WTC11 (cell line): ENCODE measurements at regions not wholly inside any gene's neighbourhood (a gene's known extent, or its start where the extent isn't known, plus 50 kb on each side); places are given as distances from the start of the nearest gene placed in this dataset.

Source experiments
- ATAC-seq: fragments of 200-7000 bp; cut with Tn5 transposase; 2 replicates; pipeline ENCODE4 v1.10.0; 2021; ENCODE audit warnings: mild to moderate bottlenecking, moderate library complexity
- CTCF ChIA-PET: fragments of 300-600 bp; sonication (Branson Sonifier 250); formaldehyde crosslinking; loops from one replicate; lab custom pipeline; 2021; ENCODE audit warnings: antibody characterized with exemption; lab: Charles Lee
- POLR2A ChIA-PET: fragments of 350-600 bp; sonication (Branson Sonifier 250); formaldehyde crosslinking; loops from one replicate; lab custom pipeline; 2021; ENCODE audit warnings: antibody characterized with exemption; lab: Charles Lee
- DNase-seq: peaks from one replicate; pipeline ENCODE4 v3.0.0; 2021; ENCODE audit warnings: low spot score
- H3K27ac Mint-ChIP-seq: 2 replicates; pipeline ENCODE4 v1.8.0; 2021; ENCODE audit warnings: mixed read lengths
- H3K27me3 Mint-ChIP-seq: 2 replicates; pipeline ENCODE4 v1.8.0; 2021; ENCODE audit warnings: low read depth, mild to moderate bottlenecking, moderate library complexity, mixed read lengths
- H3K36me3 Mint-ChIP-seq: 2 replicates; pipeline ENCODE4 v1.8.0; 2021; ENCODE audit warnings: mixed read lengths
- H3K4me1 Mint-ChIP-seq: 2 replicates; pipeline ENCODE4 v1.8.0; 2022; ENCODE audit warnings: mixed read lengths
- H3K4me3 Mint-ChIP-seq: 2 replicates; pipeline ENCODE4 v1.8.0; 2021; ENCODE audit warnings: mild to moderate bottlenecking, moderate library complexity, mixed read lengths
- H3K9me3 Mint-ChIP-seq: 2 replicates; pipeline ENCODE4 v1.8.0; 2021; ENCODE audit warnings: mixed read lengths
- ATF3 ChIP-seq: sonication (generic); formaldehyde crosslinking; conservative IDR thresholded peaks from 2 replicates; pipeline ENCODE4 v1.8.1; 2022; ENCODE audit warnings: mild to moderate bottlenecking, missing genetic modification reagents
- CBFB ChIP-seq: sonication (generic); formaldehyde crosslinking; IDR thresholded peaks from 2 replicates; pipeline ENCODE4 v1.8.1; 2022; ENCODE audit warnings: mild to moderate bottlenecking, low read depth, missing genetic modification reagents
- FOXJ3 ChIP-seq: sonication (generic); formaldehyde crosslinking; IDR thresholded peaks from 2 replicates; pipeline ENCODE4 v1.9.0; 2021; ENCODE audit warnings: missing genetic modification reagents, mild to moderate bottlenecking, borderline replicate concordance
- JUN ChIP-seq: sonication (generic); formaldehyde crosslinking; IDR thresholded peaks from 2 replicates; pipeline ENCODE4 v1.8.0; 2023; ENCODE audit warnings: mild to moderate bottlenecking, missing genetic modification reagents
- NR2C2 ChIP-seq: sonication (generic); formaldehyde crosslinking; IDR thresholded peaks from 2 replicates; pipeline ENCODE4 v1.8.0; 2022; ENCODE audit warnings: mild to moderate bottlenecking, missing genetic modification reagents
- OVOL2 ChIP-seq: fragments of 250-450 bp; sonication (Bioruptor Pico); IDR thresholded peaks from 2 replicates; pipeline ENCODE4 v1.9.0; 2021; ENCODE audit warnings: mild to moderate bottlenecking, borderline replicate concordance
- SMAD3 ChIP-seq: sonication (generic); formaldehyde crosslinking; IDR thresholded peaks from 2 replicates; pipeline ENCODE4 v1.8.0; 2022; ENCODE audit warnings: missing genetic modification reagents, mild to moderate bottlenecking, borderline replicate concordance
- SOX15 ChIP-seq: fragments of 250-450 bp; sonication (Bioruptor Pico); IDR thresholded peaks from 2 replicates; pipeline ENCODE4 v1.9.0; 2021; ENCODE audit warnings: mild to moderate bottlenecking
- TCF7 ChIP-seq: sonication (generic); formaldehyde crosslinking; IDR thresholded peaks from 2 replicates; pipeline ENCODE4 v1.8.0; 2022; ENCODE audit warnings: mild to moderate bottlenecking, low read depth, missing genetic modification reagents, moderate library complexity
- ZNF138 ChIP-seq: sonication (generic); formaldehyde crosslinking; conservative IDR thresholded peaks from 2 replicates; pipeline ENCODE4 v1.8.1; 2022; ENCODE audit warnings: mild to moderate bottlenecking, moderate library complexity, missing genetic modification reagents
- ZNF263 ChIP-seq: sonication (generic); formaldehyde crosslinking; IDR thresholded peaks from 2 replicates; pipeline ENCODE4 v1.8.1; 2022; ENCODE audit warnings: low read depth, mild to moderate bottlenecking, moderate library complexity, missing genetic modification reagents
- ZNF416 ChIP-seq: fragments of 250-450 bp; sonication (Bioruptor Pico); IDR thresholded peaks from 2 replicates; pipeline ENCODE4 v1.9.0; 2021; ENCODE audit warnings: mild to moderate bottlenecking, inconsistent platforms
- ZNF532 ChIP-seq: fragments of 250-450 bp; sonication (Bioruptor Pico); IDR thresholded peaks from 2 replicates; pipeline ENCODE4 v1.9.0; 2021; ENCODE audit warnings: mild to moderate bottlenecking, borderline replicate concordance
- TF ChIP-seq, protein P1 (sequence below): sonication (generic); formaldehyde crosslinking; IDR thresholded peaks from 2 replicates; pipeline ENCODE4 v1.8.0; 2022; ENCODE audit warnings: mild to moderate bottlenecking, missing genetic modification reagents
- TF ChIP-seq, protein P2 (sequence below): sonication (generic); formaldehyde crosslinking; IDR thresholded peaks from 2 replicates; pipeline ENCODE4 v1.8.1; 2023; ENCODE audit warnings: mild to moderate bottlenecking, missing genetic modification reagents, moderate library complexity
- TF ChIP-seq, protein P3 (sequence below): sonication (generic); formaldehyde crosslinking; IDR thresholded peaks from 2 replicates; pipeline ENCODE4 v1.8.1; 2023; ENCODE audit warnings: mild to moderate bottlenecking, missing genetic modification reagents, moderate library complexity
- TF ChIP-seq, protein P4 (sequence below): sonication (generic); formaldehyde crosslinking; IDR thresholded peaks from 2 replicates; pipeline ENCODE4 v1.8.1; 2022; ENCODE audit warnings: low read depth, mild to moderate bottlenecking, moderate library complexity, missing genetic modification reagents, borderline replicate concordance
- TF ChIP-seq, protein P5 (sequence below): sonication (generic); formaldehyde crosslinking; IDR thresholded peaks from 2 replicates; pipeline ENCODE4 v1.8.1; 2022; ENCODE audit warnings: low read depth, missing genetic modification reagents, borderline replicate concordance

DNA sequence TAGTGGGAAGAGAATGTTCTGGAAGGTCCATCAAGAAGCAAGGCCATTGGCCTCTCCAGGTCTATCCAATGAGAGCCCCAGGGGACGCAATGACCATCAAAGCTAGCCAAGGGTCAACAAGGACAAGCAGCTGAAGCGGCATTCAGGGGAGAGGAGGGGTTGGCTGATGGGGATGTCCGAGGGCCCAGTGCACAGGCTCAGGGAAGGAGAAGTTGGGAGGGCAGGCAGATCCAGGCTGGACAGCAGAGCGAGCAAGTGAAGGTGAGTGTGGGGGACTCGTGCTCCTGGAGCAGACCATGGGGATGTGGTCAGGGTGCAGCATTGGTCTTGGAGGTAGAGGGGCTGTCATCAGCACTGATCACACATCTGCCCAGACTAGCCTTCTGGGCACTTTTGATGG, 275.4 kb upstream of the TCERG1L start:
- Mint-ChIP-seq H3K36me3 (peaks cover 39% of the 10 kb centered on the region), H3K27ac (no peak overlapping the region), H3K4me3 (no peak overlapping the region), H3K9me3 (peaks cover 50% of the 10 kb centered on the region), H3K27me3 (peaks cover 2% of the 10 kb centered on the region), H3K4me1 (no peaks in the 10 kb centered on the region)
- DNase-seq = no peak
- POLR2A ChIA-PET = no interaction called here
- ATAC-seq = no peak
- CTCF ChIA-PET = no interaction called here
- TF ChIP-seq, protein P1, sequence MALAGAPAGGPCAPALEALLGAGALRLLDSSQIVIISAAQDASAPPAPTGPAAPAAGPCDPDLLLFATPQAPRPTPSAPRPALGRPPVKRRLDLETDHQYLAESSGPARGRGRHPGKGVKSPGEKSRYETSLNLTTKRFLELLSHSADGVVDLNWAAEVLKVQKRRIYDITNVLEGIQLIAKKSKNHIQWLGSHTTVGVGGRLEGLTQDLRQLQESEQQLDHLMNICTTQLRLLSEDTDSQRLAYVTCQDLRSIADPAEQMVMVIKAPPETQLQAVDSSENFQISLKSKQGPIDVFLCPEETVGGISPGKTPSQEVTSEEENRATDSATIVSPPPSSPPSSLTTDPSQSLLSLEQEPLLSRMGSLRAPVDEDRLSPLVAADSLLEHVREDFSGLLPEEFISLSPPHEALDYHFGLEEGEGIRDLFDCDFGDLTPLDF (CRISPR knock-in tag) = no peak
- TF ChIP-seq, protein P2, sequence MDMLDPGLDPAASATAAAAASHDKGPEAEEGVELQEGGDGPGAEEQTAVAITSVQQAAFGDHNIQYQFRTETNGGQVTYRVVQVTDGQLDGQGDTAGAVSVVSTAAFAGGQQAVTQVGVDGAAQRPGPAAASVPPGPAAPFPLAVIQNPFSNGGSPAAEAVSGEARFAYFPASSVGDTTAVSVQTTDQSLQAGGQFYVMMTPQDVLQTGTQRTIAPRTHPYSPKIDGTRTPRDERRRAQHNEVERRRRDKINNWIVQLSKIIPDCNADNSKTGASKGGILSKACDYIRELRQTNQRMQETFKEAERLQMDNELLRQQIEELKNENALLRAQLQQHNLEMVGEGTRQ (CRISPR knock-in tag) = no peak
- TF ChIP-seq, protein P3, sequence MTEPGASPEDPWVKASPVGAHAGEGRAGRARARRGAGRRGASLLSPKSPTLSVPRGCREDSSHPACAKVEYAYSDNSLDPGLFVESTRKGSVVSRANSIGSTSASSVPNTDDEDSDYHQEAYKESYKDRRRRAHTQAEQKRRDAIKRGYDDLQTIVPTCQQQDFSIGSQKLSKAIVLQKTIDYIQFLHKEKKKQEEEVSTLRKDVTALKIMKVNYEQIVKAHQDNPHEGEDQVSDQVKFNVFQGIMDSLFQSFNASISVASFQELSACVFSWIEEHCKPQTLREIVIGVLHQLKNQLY = no peak
- TF ChIP-seq FOXJ3 (no peak), ZNF532 (CRISPR knock-in tag) (no peak), TCF7 (no peak), NR2C2 (CRISPR knock-in tag) (no peak), ATF3 (CRISPR knock-in tag) (no peak), ZNF416 (no peak), CBFB (no peak), SOX15 (CRISPR knock-in tag) (no peak), JUN (no peak), SMAD3 (CRISPR knock-in tag) (no peak), OVOL2 (CRISPR knock-in tag) (no peak), ZNF138 (CRISPR knock-in tag) (no peak), ZNF263 (CRISPR knock-in tag) (no peak)
- TF ChIP-seq, protein P4, sequence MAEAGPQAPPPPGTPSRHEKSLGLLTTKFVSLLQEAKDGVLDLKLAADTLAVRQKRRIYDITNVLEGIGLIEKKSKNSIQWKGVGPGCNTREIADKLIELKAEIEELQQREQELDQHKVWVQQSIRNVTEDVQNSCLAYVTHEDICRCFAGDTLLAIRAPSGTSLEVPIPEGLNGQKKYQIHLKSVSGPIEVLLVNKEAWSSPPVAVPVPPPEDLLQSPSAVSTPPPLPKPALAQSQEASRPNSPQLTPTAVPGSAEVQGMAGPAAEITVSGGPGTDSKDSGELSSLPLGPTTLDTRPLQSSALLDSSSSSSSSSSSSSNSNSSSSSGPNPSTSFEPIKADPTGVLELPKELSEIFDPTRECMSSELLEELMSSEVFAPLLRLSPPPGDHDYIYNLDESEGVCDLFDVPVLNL (CRISPR knock-in tag) = no peak
- TF ChIP-seq, protein P5, sequence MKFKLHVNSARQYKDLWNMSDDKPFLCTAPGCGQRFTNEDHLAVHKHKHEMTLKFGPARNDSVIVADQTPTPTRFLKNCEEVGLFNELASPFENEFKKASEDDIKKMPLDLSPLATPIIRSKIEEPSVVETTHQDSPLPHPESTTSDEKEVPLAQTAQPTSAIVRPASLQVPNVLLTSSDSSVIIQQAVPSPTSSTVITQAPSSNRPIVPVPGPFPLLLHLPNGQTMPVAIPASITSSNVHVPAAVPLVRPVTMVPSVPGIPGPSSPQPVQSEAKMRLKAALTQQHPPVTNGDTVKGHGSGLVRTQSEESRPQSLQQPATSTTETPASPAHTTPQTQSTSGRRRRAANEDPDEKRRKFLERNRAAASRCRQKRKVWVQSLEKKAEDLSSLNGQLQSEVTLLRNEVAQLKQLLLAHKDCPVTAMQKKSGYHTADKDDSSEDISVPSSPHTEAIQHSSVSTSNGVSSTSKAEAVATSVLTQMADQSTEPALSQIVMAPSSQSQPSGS (CRISPR knock-in tag) = no peak
